H9 (cell line): ENCODE measurements at regions not wholly inside any gene's neighbourhood (a gene's known extent, or its start where the extent isn't known, plus 50 kb on each side); places are given as distances from the start of the nearest gene placed in this dataset.

ENCODE experiments used
- DNase-seq: peaks from one replicate; pipeline ENCODE4 v3.0.0-alpha.2; 2017
- H2AFZ ChIP-seq: one replicate; pipeline ENCODE4 v1.6.1; 2013; ENCODE audit warnings: mild to moderate bottlenecking, low read length, control low read depth, moderate library complexity
- H2AK5ac ChIP-seq: 2 replicates; pipeline ENCODE4 v1.6.1; 2013; ENCODE audit warnings: low read length, control low read depth, mixed read lengths; ENCODE audit not compliant: insufficient read length
- H2BK120ac ChIP-seq: one replicate; pipeline ENCODE4 v1.6.1; 2013; ENCODE audit warnings: low read depth, mild to moderate bottlenecking, low read length, control low read depth, inconsistent platforms; ENCODE audit not compliant: poor library complexity, severe bottlenecking
- H2BK12ac ChIP-seq: 2 replicates; pipeline ENCODE4 v1.6.1; 2013; ENCODE audit warnings: low read length, control low read depth, mixed read lengths, low read depth; ENCODE audit not compliant: insufficient read length
- H2BK15ac ChIP-seq: 2 replicates; pipeline ENCODE4 v1.6.1; 2013; ENCODE audit warnings: low read depth, low read length, control low read depth
- H2BK20ac ChIP-seq: one replicate; pipeline ENCODE4 v1.6.1; 2013; ENCODE audit warnings: low read depth, mild to moderate bottlenecking, low read length, control low read depth, inconsistent platforms; ENCODE audit not compliant: poor library complexity, severe bottlenecking
- H2BK5ac ChIP-seq: 2 replicates; pipeline ENCODE4 v1.6.1; 2013; ENCODE audit warnings: low read length, control low read depth, mixed read lengths; ENCODE audit not compliant: insufficient read length
- H3K14ac ChIP-seq: 2 replicates; pipeline ENCODE4 v1.6.1; 2013; ENCODE audit warnings: low read length, control low read depth; ENCODE audit not compliant: insufficient read depth
- H3K18ac ChIP-seq: 2 replicates; pipeline ENCODE4 v1.6.1; 2013; ENCODE audit warnings: low read depth, mild to moderate bottlenecking, mixed read lengths, low read length, control low read depth; ENCODE audit not compliant: insufficient read length
- H3K23ac ChIP-seq: 2 replicates; pipeline ENCODE4 v1.6.1; 2013; ENCODE audit warnings: low read length, control low read depth, mixed read lengths, low read depth; ENCODE audit not compliant: insufficient read length
- H3K23me2 ChIP-seq: 2 replicates; pipeline ENCODE4 v1.6.1; 2013; ENCODE audit warnings: low read depth, mild to moderate bottlenecking, mixed read lengths, low read length, control low read depth; ENCODE audit not compliant: insufficient read length, poor library complexity, severe bottlenecking
- H3K27ac ChIP-seq: 2 replicates; pipeline ENCODE4 v1.5.1; 2013; ENCODE audit warnings: low read length, control low read depth, mixed read lengths, low read depth; ENCODE audit not compliant: insufficient read length
- H3K27me3 ChIP-seq: 2 replicates; pipeline ENCODE4 v1.6.1; 2013; ENCODE audit warnings: low read length, control low read depth, inconsistent platforms; ENCODE audit not compliant: insufficient read depth
- H3K4ac ChIP-seq: 2 replicates; pipeline ENCODE4 v1.6.1; 2013; ENCODE audit warnings: low read depth, mild to moderate bottlenecking, control low read depth, inconsistent platforms, low read length, moderate library complexity
- H3K4me1 ChIP-seq: 2 replicates; pipeline ENCODE4 v1.6.1; 2013; ENCODE audit warnings: low read length, control low read depth, inconsistent platforms; ENCODE audit not compliant: insufficient read depth
- H3K4me2 ChIP-seq: 2 replicates; pipeline ENCODE4 v1.6.1; 2013; ENCODE audit warnings: low read length, control low read depth, mixed read lengths; ENCODE audit not compliant: insufficient read length, insufficient read depth
- H3K56ac ChIP-seq: 2 replicates; pipeline ENCODE4 v1.6.1; 2013; ENCODE audit warnings: low read depth, mild to moderate bottlenecking, mixed read lengths, low read length, control low read depth; ENCODE audit not compliant: insufficient read length
- H3K79me1 ChIP-seq: 2 replicates; pipeline ENCODE4 v1.6.1; 2013; ENCODE audit warnings: low read depth, mild to moderate bottlenecking, moderate library complexity, low read length, control low read depth, inconsistent platforms; ENCODE audit not compliant: insufficient read depth, poor library complexity, severe bottlenecking
- H3K79me2 ChIP-seq: 2 replicates; pipeline ENCODE4 v1.6.1; 2013; ENCODE audit warnings: low read length, control low read depth, inconsistent platforms; ENCODE audit not compliant: insufficient read depth
- H3K9ac ChIP-seq: 2 replicates; pipeline ENCODE4 v1.6.1; 2013; ENCODE audit warnings: low read length, control low read depth, mixed read lengths; ENCODE audit not compliant: insufficient read length; ENCODE audit errors: extremely low read depth
- H3K9me3 ChIP-seq: one replicate; pipeline ENCODE4 v1.6.1; 2013; ENCODE audit warnings: low read depth, low read length, inconsistent platforms; ENCODE audit not compliant: control insufficient read depth
- H3T11ph ChIP-seq: one replicate; pipeline ENCODE4 v1.6.1; 2013; ENCODE audit warnings: mild to moderate bottlenecking, low read length, control low read depth, inconsistent platforms
- H4K20me1 ChIP-seq: one replicate; pipeline ENCODE4 v1.6.1; 2013; ENCODE audit not compliant: control insufficient read depth, insufficient read length, insufficient read depth
- H4K5ac ChIP-seq: 2 replicates; pipeline ENCODE4 v1.6.1; 2013; ENCODE audit warnings: low read depth, mild to moderate bottlenecking, mixed read lengths, low read length, control low read depth; ENCODE audit not compliant: insufficient read length
- H4K8ac ChIP-seq: replicated peaks from 2 replicates; pipeline ENCODE4 v1.6.1; 2013; ENCODE audit warnings: low read length, control low read depth, mixed read lengths, low read depth; ENCODE audit not compliant: insufficient read length
- H4K91ac ChIP-seq: 2 replicates; pipeline ENCODE4 v1.6.1; 2013; ENCODE audit warnings: low read depth, mild to moderate bottlenecking, moderate library complexity, mixed read lengths, low read length, control low read depth; ENCODE audit not compliant: insufficient read length
- H3K27ac Mint-ChIP-seq, 3 experiments: 2 replicates in 2 of 3; 3 replicates in 1 of 3; pipeline ENCODE4 v1.8.0; 2020 to 2021; ENCODE audit warnings: mixed read lengths in 3 of 3, mild to moderate bottlenecking in 1 of 3, moderate library complexity in 1 of 3
- H3K27me3 Mint-ChIP-seq: 2 replicates; pipeline ENCODE4 v1.8.0; 2021; ENCODE audit warnings: low read depth, mild to moderate bottlenecking, moderate library complexity, mixed read lengths
- H3K36me3 Mint-ChIP-seq, 3 experiments: 2 replicates in 2 of 3; 3 replicates in 1 of 3; pipeline ENCODE4 v1.8.0; 2020 to 2021; ENCODE audit warnings: low read depth in 3 of 3, mixed read lengths in 3 of 3; ENCODE audit not compliant: insufficient read depth in 1 of 3
- H3K4me1 Mint-ChIP-seq, 2 experiments: 2 replicates each; pipeline ENCODE4 v1.8.0; 2020; ENCODE audit warnings: mixed read lengths in 2 of 2
- H3K4me3 Mint-ChIP-seq, 2 experiments: 2 replicates in 1 of 2; 3 replicates in 1 of 2; pipeline ENCODE4 v1.8.0; 2020 to 2021; ENCODE audit warnings: mild to moderate bottlenecking in 2 of 2, mixed read lengths in 2 of 2, moderate library complexity in 1 of 2
- H3K9me3 Mint-ChIP-seq, 2 experiments: 2 replicates in 1 of 2; 3 replicates in 1 of 2; pipeline ENCODE4 v1.8.0; 2020; ENCODE audit warnings: mild to moderate bottlenecking in 2 of 2, mixed read lengths in 2 of 2, moderate library complexity in 1 of 2
- CTCF ChIP-seq: fragments of 200-600 bp; sonication (generic); conservative IDR thresholded peaks from 3 replicates; pipeline ENCODE4 v1.8.0; 2021; ENCODE audit warnings: antibody characterized with exemption, mild to moderate bottlenecking
- WGBS: extraction: QIAGEN DNeasy Blood & Tissue Kit; methylation state at CpG from one replicate; pipeline ENCODE4 v1.1.7; 2013; ENCODE audit warnings: missing lambda C conversion rate, low lambda C conversion rate, mixed read lengths; ENCODE audit not compliant: insufficient read length; ENCODE audit errors: extremely low coverage; 5-methylcytosine and 5-hydroxymethylcytosine counted together

GRCh38 chr7:18180685-18181084 lies 153.0 kb upstream of the PRPS1L1 start:
- H3K79me2 ChIP-seq = no peaks in the 10 kb centered on the region
- no peak overlapping the region for H4K8ac ChIP-seq
- no peak overlapping the region for H3K23ac ChIP-seq
- no peak overlapping the region for H2BK5ac ChIP-seq
- H3K18ac ChIP-seq = no peak overlapping the region
- no peaks in the 10 kb centered on the region for H4K20me1 ChIP-seq
- Mint-ChIP-seq H3K27ac (no peak overlapping the region), H3K4me1 (peaks cover 3% of the 10 kb centered on the region in 2 experiments; a peak in 1 of 4 replicates), H3K36me3 (no peaks in the 10 kb centered on the region), H3K9me3 (no peaks in the 10 kb centered on the region), H3K4me3 (no peak overlapping the region), H3K27me3 (no peaks in the 10 kb centered on the region)
- no peak overlapping the region for H3K4ac ChIP-seq
- no peaks in the 10 kb centered on the region for H3K27me3 ChIP-seq
- H4K91ac ChIP-seq = no peak overlapping the region
- no peak overlapping the region for H3K56ac ChIP-seq
- no peak overlapping the region for H3K9ac ChIP-seq
- DNase-seq = no peak
- no peak for TF ChIP-seq CTCF
- no peaks in the 10 kb centered on the region for H3K23me2 ChIP-seq
- H2AFZ ChIP-seq = no peak overlapping the region
- no peak overlapping the region for H2BK15ac ChIP-seq
- no peak overlapping the region for H2AK5ac ChIP-seq
- H3K27ac ChIP-seq = no peak overlapping the region
- no peak overlapping the region for H2BK12ac ChIP-seq
- no peak overlapping the region for H2BK20ac ChIP-seq
- H3K14ac ChIP-seq = no peak overlapping the region
- no peak overlapping the region for H3K4me2 ChIP-seq
- H3K4me1 ChIP-seq = no peaks in the 10 kb centered on the region
- no CpG with 5 or more reads among the region's 1 CpG for WGBS
- H3K9me3 ChIP-seq = no peaks in the 10 kb centered on the region
- H3T11ph ChIP-seq = no peak overlapping the region
- no peak overlapping the region for H4K5ac ChIP-seq
- H3K79me1 ChIP-seq = no peaks in the 10 kb centered on the region
- H2BK120ac ChIP-seq = no peak overlapping the region
